K562 (cell line): ENCODE measurements at regions not wholly inside any gene's neighbourhood (a gene's known extent, or its start where the extent isn't known, plus 50 kb on each side); places are given as distances from the start of the nearest gene placed in this dataset.

Experiments used
- ATAC-seq: fragments of 200-7000 bp; cut with Tn5 transposase; 3 replicates; pipeline ENCODE4 v1.9.1; 2020; ENCODE audit warnings: moderate library complexity
- BruUV-seq: library from RNA; stranded (reverse); fragments of 400-500 nt; replicated peaks from 2 replicates; lab custom pipeline; 2021; lab: Mats Ljungman, UMichigan
- CTCF ChIA-PET: fragments of 300-600 bp; formaldehyde crosslinking; extraction: SDS; loops from one replicate; lab custom pipeline; 2021; ENCODE audit warnings: low intra/inter-chr PET ratio; lab: Yijun Ruan, JAX
- POLR2A ChIA-PET: fragments of 300-600, 350-650 bp; sonication (Branson Sonifier 250); formaldehyde crosslinking; extraction: SDS; loops from one replicate; lab custom pipeline; 2021; ENCODE audit warnings: antibody characterized with exemption, inconsistent platforms; lab: Yijun Ruan, JAX
- DNase-seq, 4 experiments: peaks; one replicate each; pipeline versions ENCODE4 v3.0.0 to v3.0.0-alpha.2; 2011 to 2018; ENCODE audit warnings: low spot score in 3 of 4, mixed read lengths in 3 of 4; ENCODE audit errors: extremely low read depth in 1 of 4
- FAIRE-seq: peaks from 2 replicates; lab custom pipeline; 2011; peaks lifted over from hg19 to GRCh38; lab: Jason Lieb, UNC
- H2AFZ ChIP-seq: 2 replicates; pipeline ENCODE4 v1.6.0; 2011; ENCODE audit warnings: low read depth, low read length, control low read depth, inconsistent platforms
- H3K27ac ChIP-seq: fragments of 200-600 bp; 3 replicates; pipeline ENCODE4 v1.8.0; 2011; ENCODE audit warnings: low read depth, mild to moderate bottlenecking, control low read depth, inconsistent platforms, low read length, moderate library complexity, mixed read lengths; ENCODE audit errors: extremely low read depth
- H3K27me3 ChIP-seq, 2 experiments: fragments of 300-600 bp in 1 of 2; 2 replicates in 1 of 2; 3 replicates in 1 of 2; pipeline versions ENCODE4 v1.6.0 to v1.8.0; 2011; ENCODE audit warnings: inconsistent platforms in 2 of 2, low read length in 2 of 2, mild to moderate bottlenecking in 1 of 2, mixed read lengths in 1 of 2, moderate library complexity in 1 of 2; ENCODE audit not compliant: control insufficient read depth in 2 of 2, insufficient read depth in 2 of 2
- H3K36me3 ChIP-seq: fragments of 300-600 bp; 3 replicates; pipeline ENCODE4 v1.8.0; 2011; ENCODE audit warnings: mild to moderate bottlenecking, low read length, inconsistent platforms; ENCODE audit not compliant: control insufficient read depth, insufficient read depth
- H3K4me1 ChIP-seq, 2 experiments: fragments of 200-600 bp in 1 of 2; replicated peaks in 1 of 2; 2 replicates in 1 of 2; 3 replicates in 1 of 2; pipeline versions ENCODE4 v1.5.1 to v1.8.0; 2011; ENCODE audit warnings: inconsistent platforms in 2 of 2, low read length in 2 of 2, mild to moderate bottlenecking in 1 of 2, mixed read lengths in 1 of 2, moderate library complexity in 1 of 2; ENCODE audit not compliant: control insufficient read depth in 2 of 2, insufficient read depth in 2 of 2
- H3K4me2 ChIP-seq: 2 replicates; pipeline ENCODE4 v1.6.1; 2011; ENCODE audit warnings: low read length, control low read depth, inconsistent platforms, mixed read lengths; ENCODE audit not compliant: insufficient read depth
- H3K4me3 ChIP-seq: fragments of 200-600 bp; sonication (generic), shearing (Covaris generic); 2 replicates; pipeline ENCODE4 v1.5.1; 2016; ENCODE audit warnings: control low read depth, inconsistent platforms
- H3K79me2 ChIP-seq: fragments of 200-600 bp; 3 replicates; pipeline ENCODE4 v1.8.0; 2011; ENCODE audit warnings: low read length, inconsistent platforms; ENCODE audit not compliant: control insufficient read depth, insufficient read depth
- H3K9ac ChIP-seq, 2 experiments: 2 replicates each; pipeline versions ENCODE4 v1.6.0 to v1.6.1; 2011; ENCODE audit warnings: low read depth in 2 of 2, low read length in 2 of 2, control low read depth in 1 of 2, inconsistent platforms in 1 of 2, mild to moderate bottlenecking in 1 of 2, mixed read lengths in 1 of 2; ENCODE audit not compliant: insufficient read depth in 1 of 2
- H3K9me1 ChIP-seq: one replicate; pipeline ENCODE4 v1.6.0; 2011; ENCODE audit warnings: inconsistent platforms, mild to moderate bottlenecking, low read length, moderate library complexity; ENCODE audit not compliant: control insufficient read depth, insufficient read depth
- H3K9me3 ChIP-seq: replicated peaks from 2 replicates; pipeline ENCODE4 v1.5.1; 2011; ENCODE audit warnings: low read depth, low read length, inconsistent platforms; ENCODE audit not compliant: control insufficient read depth, insufficient read depth
- H4K20me1 ChIP-seq: replicated peaks from 2 replicates; pipeline ENCODE4 v1.6.1; 2011; ENCODE audit warnings: low read length, inconsistent platforms, mixed read lengths; ENCODE audit not compliant: control insufficient read depth, insufficient read depth
- ARID2 ChIP-seq: fragments of 450-650 bp; IDR thresholded peaks from 2 replicates; pipeline ENCODE4 v1.6.1; 2017; ENCODE audit warnings: antibody characterized with exemption, mild to moderate bottlenecking
- KAT2B ChIP-seq: IDR thresholded peaks from one replicate; pipeline ENCODE4 v1.6.1; 2012; ENCODE audit warnings: low read depth, mild to moderate bottlenecking, control low read depth, inconsistent platforms, low read length, moderate library complexity
- SRSF7 ChIP-seq: fragments of 200-400 bp; formaldehyde crosslinking; optimal IDR thresholded peaks from 2 replicates; pipeline ENCODE3; 2017; ENCODE audit warnings: mild to moderate bottlenecking, low read depth, low read length
- STAG1 ChIP-seq: sonication (generic); formaldehyde crosslinking; IDR thresholded peaks from 2 replicates; pipeline ENCODE4 v1.5.0; 2020; ENCODE audit warnings: missing genetic modification reagents, borderline replicate concordance
- ZNF175 ChIP-seq: fragments of 200-800 bp; sonication (Bioruptor generic); IDR thresholded peaks from 2 replicates; pipeline ENCODE4 v1.6.1; 2016; ENCODE audit warnings: low read depth, mild to moderate bottlenecking, missing genetic modification characterization, missing compliant biosample characterization
- ZNF445 ChIP-seq: fragments of 250-450 bp; sonication (Bioruptor Pico); IDR thresholded peaks from 2 replicates; pipeline ENCODE4 v1.4.0; 2020; ENCODE audit warnings: low read depth, mild to moderate bottlenecking, moderate library complexity
- ZNF551 ChIP-seq: fragments of 250-450 bp; sonication (Bioruptor Pico); IDR thresholded peaks from 2 replicates; pipeline ENCODE4 v1.5.0; 2021; ENCODE audit warnings: mild to moderate bottlenecking, moderate library complexity
- WGBS: fragments of 100-300 bp; shearing (Covaris generic); methylation state at CpG from one replicate; pipeline ENCODE4 v1.1.6; 2016; ENCODE audit warnings: low coverage, mixed read lengths; ENCODE audit not compliant: insufficient coverage; ENCODE audit errors: missing lambda C conversion rate; 5-methylcytosine and 5-hydroxymethylcytosine counted together
- in situ Hi-C: fragments of 300-500 bp; cut with MboI; formaldehyde crosslinking; loops from 4 replicates; pipeline ENCODE4 v1.15.0; 2018; ENCODE audit warnings: inconsistent platforms, mixed read lengths
- intact Hi-C: fragments of 100-400 bp; cut with micrococcal nuclease; formaldehyde crosslinking; loops from 2 replicates; pipeline ENCODE4 v1.14.2; 2022
- TF ChIP-seq, protein P1 (sequence below), 2 experiments: fragments of 200-800 bp in 1 of 2; sonication (Bioruptor generic) in 1 of 2; sonication (generic) in 1 of 2; formaldehyde crosslinking in 1 of 2; IDR thresholded peaks in 1 of 2; conservative IDR thresholded peaks in 1 of 2; 2 replicates each; pipeline versions ENCODE4 v1.5.0 to v1.6.1; 2016 to 2020; ENCODE audit warnings: missing compliant biosample characterization in 1 of 2, missing genetic modification characterization in 1 of 2, missing genetic modification reagents in 1 of 2
- TF ChIP-seq, protein P2 (sequence below): fragments of 450-650 bp; formaldehyde crosslinking; IDR thresholded peaks from 2 replicates; pipeline ENCODE4 v1.4.0; 2022; ENCODE audit warnings: missing genetic modification characterization

DNA sequence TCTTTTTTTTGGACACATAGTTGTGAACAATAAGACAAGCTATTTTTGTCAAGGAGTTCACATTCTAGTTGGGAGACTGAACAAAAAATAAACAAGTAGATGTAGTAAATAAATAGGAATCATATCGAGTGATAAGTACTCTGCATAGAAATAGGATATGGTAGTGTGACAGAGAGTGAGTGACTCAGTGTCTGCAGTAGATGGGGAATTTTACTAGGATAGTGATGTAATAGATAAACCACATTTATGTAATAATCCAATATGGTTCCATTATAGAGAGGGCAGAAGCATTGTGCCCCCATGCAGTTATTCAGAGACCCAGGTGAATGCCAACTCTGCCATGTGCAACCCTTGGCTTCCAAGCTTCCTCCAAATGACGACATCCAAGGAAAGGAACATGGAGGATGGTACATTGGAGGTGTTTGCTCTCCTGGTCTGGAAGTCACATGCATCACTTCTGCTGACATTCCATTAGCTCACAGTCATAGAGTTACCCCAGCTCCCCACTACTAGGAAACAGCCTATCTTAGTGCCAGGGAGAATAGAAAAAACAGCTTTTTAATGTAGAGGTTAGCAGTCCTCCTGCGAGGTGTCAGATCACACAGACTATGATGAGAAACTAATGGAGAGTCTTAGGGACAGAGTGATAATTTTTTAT lies 595.4 kb downstream of the NYAP2 start (continued):
- TF ChIP-seq, protein P1, sequence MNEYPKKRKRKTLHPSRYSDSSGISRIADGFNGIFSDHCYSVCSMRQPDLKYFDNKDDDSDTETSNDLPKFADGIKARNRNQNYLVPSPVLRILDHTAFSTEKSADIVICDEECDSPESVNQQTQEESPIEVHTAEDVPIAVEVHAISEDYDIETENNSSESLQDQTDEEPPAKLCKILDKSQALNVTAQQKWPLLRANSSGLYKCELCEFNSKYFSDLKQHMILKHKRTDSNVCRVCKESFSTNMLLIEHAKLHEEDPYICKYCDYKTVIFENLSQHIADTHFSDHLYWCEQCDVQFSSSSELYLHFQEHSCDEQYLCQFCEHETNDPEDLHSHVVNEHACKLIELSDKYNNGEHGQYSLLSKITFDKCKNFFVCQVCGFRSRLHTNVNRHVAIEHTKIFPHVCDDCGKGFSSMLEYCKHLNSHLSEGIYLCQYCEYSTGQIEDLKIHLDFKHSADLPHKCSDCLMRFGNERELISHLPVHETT (CRISPR knock-in tag; conservative IDR thresholded peaks at IDR 0.05 in 1 of 2, IDR thresholded peaks at IDR 0.05 in 1 of 2): no peak

DNA sequence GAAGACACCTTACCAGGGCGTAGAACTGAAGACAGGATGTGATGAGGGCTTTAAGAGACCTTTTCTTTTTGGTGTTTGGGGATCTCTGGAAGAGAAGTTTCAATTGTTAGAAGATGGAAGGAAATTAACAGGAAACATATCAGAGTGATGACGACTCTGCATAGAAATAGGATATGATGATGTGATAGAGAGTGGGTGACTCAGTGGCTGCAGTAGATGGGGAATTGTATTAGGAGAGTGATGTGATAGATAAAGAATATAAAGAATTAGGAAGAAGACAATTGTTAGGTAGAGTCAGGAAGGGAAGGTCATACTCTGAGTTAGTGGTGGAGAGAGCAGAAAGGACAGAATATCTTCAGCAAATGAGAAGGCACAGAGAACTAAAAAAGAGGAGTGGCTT lies 593.9 kb downstream of the NYAP2 start:
- Histone ChIP-seq H3K9me3 (no peaks in the 10 kb centered on the region), H2AFZ (no peak overlapping the region), H3K4me1 (no peaks in the 10 kb centered on the region), H3K27ac (no peak overlapping the region), H3K36me3 (no peaks in the 10 kb centered on the region), H3K4me3 (no peak overlapping the region), H3K4me2 (no peak overlapping the region), H3K9ac (no peak overlapping the region), H4K20me1 (no peaks in the 10 kb centered on the region), H3K27me3 (no peaks in the 10 kb centered on the region), H3K9me1 (no peaks in the 10 kb centered on the region), H3K79me2 (no peaks in the 10 kb centered on the region)
- ChIA-PET POLR2A (no interaction called here), CTCF (no interaction called here)
- FAIRE-seq: no peak
- no peak for DNase-seq
- no peak for ATAC-seq
- intact Hi-C loops (no loop called here), in situ Hi-C loops (no loop called here)
- BruUV-seq: no TSS peak
- 0% methylated on average over 2 of the region's 2 CpGs for WGBS
- TF ChIP-seq ZNF445 (CRISPR knock-in tag) (no peak), ZNF175 (CRISPR knock-in tag) (no peak), STAG1 (CRISPR knock-in tag) (no peak), ARID2 (no peak), ZNF551 (CRISPR knock-in tag) (no peak), SRSF7 (no peak), KAT2B (no peak)
- TF ChIP-seq, protein P2, sequence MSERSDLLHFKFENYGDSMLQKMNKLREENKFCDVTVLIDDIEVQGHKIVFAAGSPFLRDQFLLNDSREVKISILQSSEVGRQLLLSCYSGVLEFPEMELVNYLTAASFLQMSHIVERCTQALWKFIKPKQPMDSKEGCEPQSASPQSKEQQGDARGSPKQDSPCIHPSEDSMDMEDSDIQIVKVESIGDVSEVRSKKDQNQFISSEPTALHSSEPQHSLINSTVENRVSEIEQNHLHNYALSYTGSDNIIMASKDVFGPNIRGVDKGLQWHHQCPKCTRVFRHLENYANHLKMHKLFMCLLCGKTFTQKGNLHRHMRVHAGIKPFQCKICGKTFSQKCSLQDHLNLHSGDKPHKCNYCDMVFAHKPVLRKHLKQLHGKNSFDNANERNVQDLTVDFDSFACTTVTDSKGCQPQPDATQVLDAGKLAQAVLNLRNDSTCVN (CRISPR knock-in tag): no peak
